ENCODE measurements at regions not wholly inside any gene's neighbourhood (a gene's known extent, or its start where the extent isn't known, plus 50 kb on each side); places are given as distances from the start of the nearest gene placed in this dataset.

DNA sequence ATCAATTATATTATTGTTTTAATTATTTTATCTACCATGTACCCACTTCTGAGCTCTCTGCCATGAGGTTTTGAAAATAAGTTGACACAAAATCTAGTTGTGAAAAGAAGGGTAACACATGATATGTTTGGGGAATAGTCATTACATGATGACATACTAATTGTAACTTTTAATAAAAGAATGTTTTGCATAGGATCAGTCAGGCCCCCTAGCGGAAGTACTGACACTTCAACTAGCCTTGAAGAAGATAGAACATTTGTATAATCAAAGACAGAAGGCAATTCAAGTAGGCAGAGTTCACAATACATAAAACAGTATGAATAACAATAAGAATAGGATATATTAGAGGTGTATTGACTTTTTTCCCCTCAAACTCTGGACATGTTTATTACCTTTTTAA lies 1191.0 kb upstream of the AGA start:
- no peak for FAIRE-seq

DNA sequence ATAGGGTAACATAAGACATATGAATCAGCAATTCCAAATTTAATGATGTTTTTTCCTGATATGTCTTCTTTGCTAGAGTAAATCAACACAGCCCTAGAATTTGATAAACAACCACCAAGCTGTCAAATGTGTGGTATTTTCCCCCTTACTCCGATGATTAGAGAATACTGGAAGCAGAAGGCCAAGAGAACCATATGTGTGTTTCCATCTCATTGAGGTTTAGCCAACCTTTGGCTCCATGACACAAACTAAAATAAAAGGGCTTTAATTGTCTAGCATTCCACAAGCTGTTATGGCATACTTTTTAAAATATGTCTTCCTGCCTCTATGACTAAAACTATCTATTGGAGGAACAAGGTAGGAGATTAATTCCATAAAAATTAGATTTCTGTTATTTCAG lies 1222.4 kb upstream of the AGA start:
- FAIRE-seq, result no peak

GRCh38 chr4:178665916-178666315 lies 1223.7 kb upstream of the AGA start:
- no peak for FAIRE-seq

DNA sequence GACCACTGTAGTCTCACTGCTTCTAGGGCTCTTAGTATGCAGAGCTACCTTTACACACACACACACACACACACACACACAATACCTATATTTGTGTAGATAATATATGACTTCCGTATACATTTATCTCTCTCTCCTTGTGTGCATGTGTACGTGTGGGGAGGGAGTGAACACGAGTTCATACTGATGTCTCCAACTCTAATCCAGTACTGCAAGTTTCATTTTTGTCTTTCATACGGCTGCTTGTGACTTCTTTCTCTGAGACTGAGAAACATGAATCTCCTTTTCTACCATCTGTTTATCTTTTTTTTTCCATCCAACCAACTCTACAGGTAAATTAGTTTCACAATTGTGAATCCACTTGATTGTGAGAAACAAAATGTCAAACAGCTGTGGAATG lies 1229.5 kb upstream of the AGA start:
- FAIRE-seq, result no peak

- FAIRE-seq, result no peak
Observed at GRCh38 chr4:178672512-178672911, 1230.3 kb upstream of the AGA start.

GRCh38 chr4:178681871-178682270 lies 1239.6 kb upstream of the AGA start:
- FAIRE-seq, result no peak

DNA sequence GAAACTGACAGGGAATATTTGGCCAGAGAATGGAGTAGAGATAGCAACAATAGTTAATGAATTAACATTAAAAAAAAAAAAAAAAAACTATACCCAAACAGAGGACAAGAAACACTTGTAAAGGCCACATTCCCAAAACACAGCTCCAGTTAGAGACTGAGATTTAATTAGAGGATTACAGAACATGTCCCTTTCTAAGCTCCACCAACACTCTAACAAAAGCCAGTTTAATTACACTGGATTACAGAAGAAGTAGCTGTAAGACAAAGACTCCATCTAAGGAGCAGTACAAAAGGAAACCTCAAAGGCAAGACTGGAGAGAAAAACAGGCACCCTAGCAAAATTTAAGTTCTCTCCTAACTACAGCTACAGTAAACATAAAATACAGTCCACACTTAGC lies 1247.7 kb upstream of the AGA start:
- no peak for FAIRE-seq

- no peak for FAIRE-seq
Observed at GRCh38 chr4:178693816-178694215, 1251.6 kb upstream of the AGA start.

DNA sequence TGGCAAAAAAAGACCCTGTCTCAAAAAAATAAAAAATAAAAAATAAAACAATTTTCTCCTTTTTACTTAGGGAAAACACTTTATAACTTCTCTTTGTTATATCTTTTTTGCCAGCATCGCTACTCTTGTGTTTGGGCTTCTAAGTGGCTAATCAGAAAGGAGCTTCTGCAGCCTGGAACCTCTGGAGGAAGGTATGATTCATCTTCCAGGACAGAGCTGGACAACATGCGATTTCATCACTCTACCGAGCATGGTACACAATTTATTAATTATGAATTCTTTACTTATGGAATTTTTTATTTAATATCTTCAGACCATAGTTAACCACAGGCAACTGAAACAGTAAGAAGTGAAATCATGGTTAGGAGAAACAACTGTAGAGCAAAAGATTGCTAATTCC lies 1254.3 kb upstream of the AGA start:
- FAIRE-seq, result no peak

- FAIRE-seq, result no peak
Observed at GRCh38 chr4:178712486-178712885, 1270.2 kb upstream of the AGA start.

DNA sequence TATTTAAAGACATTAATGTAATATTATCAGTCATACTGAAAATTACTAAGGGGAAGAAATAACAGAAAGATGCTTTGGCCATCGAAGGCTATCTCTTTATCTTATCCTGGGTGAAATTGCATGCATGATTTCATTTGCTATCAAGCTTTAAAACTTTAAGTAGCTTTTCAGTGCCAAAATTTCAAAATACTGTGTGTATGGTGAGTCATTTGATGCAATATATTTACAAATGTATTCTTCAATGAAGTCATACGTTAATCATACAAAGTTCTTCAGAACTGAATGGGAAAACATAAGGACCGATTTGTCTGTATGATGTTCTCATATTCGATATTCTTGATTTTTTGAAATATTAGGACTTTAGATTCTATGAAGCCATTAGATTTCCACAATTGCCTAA lies 1295.8 kb upstream of the AGA start:
- FAIRE-seq, result no peak

DNA sequence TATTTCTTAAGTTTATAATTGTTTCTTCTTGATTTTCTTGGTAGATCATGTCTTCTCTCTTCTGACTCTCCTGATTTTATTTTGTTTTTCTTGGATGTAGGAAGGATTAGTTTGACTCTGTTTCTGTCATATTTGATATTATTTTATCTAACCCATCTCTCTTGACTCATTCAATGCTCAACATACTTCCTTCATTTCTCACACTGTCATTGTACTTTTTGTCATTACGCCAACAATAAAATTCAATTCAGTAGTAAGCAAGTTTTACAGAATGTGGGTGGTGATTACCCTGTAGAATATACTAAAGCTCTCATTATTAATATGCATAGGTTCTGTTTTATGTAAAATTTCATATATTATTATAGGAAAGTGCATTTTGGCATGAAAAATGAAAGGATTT lies 1303.0 kb upstream of the AGA start:
- no peak for FAIRE-seq

GRCh38 chr4:178752954-178753525 lies 1310.8 kb upstream of the AGA start:
- FAIRE-seq, result no peak

DNA sequence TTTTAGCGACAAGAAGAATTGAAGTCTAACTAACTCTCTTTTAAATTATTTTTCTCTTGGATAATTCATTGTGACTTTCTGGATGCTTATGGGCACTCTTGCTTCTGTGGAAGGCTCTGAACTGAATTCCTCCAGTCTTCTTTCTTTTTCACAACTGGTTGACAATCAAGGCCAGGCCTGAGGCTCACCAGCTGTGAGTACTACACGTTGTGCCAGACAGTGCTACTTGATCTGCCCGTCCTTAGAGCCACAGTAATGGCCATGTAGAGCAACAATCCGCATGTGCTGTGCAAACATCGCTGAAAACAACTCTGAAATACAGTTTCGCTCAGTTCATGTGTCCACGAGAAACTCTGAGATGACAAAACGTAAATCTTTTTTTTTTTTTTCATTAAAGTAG lies 1336.3 kb upstream of the AGA start:
- no peak for FAIRE-seq

- FAIRE-seq, result no peak
Observed at GRCh38 chr4:178781779-178782178, 1339.5 kb upstream of the AGA start.

DNA sequence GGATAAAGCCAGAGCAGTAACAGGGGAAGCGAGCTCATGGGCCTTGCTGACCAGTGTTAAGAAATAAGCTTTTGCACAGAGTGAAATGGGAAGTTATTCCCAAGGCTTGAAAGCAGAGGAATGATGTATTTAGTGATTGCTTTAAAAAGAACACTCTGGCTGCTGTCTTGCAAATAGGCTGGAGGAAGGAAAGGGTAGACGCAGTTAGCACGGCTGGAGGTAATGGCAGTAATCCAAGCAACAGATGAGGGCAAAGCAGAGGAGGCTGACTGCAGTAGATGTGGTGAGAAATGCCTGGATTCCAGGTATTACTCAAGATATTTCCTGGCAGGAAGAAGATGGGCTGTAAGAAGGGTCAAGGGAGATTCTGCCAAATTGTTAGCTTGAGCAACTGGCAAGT lies 1342.3 kb upstream of the AGA start:
- no peak for FAIRE-seq

GRCh38 chr4:178789279-178789678 lies 1347.0 kb upstream of the AGA start:
- FAIRE-seq, result no peak

DNA sequence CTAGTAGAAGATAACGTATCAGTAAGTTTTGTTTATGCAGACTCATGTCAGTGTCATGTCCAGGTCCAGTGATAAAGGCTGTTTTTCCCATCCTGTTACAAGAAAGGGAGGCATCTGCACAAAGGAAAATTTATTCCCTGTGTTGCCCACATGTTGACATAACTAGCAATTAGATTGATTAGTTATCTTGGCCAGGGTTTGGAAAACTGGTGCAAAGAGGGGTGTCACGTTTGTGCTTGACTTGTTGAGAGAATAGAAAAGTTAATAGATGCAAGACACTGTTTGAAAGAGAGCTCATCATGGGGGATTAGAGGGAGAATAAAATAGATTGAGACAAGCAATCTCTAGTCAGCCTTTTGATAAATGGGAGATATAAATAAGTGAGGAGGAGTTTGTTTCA lies 1357.0 kb upstream of the AGA start:
- FAIRE-seq, result no peak

- no peak for FAIRE-seq
Observed at GRCh38 chr4:178808106-178808505, 1365.9 kb upstream of the AGA start.

DNA sequence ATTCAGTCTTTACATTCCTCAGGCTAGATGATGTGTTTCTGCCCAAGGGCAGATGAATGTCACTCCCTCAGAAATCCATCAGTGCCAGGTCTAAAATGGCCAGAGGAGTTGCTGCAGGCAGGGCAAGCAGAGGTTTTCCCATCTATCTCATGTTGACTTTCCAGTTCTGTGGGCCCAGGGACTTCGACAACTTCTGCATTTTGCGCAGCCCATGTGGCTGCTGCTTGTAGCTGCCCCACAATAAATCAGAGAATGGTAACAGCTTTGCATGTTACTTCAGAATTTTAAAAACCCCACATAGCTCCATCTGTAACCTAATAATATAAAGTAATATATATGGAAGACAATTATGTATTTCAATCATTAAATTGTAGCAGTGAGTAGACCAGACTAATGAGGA lies 1367.7 kb upstream of the AGA start:
- no peak for FAIRE-seq

- FAIRE-seq, result no peak
Observed at GRCh38 chr4:178811356-178811755, 1369.1 kb upstream of the AGA start.

- no peak for FAIRE-seq
Observed at GRCh38 chr4:178812866-178813265, 1370.6 kb upstream of the AGA start.

GRCh38 chr4:178814908-178815307 lies 1372.7 kb upstream of the AGA start:
- no peak for FAIRE-seq

DNA sequence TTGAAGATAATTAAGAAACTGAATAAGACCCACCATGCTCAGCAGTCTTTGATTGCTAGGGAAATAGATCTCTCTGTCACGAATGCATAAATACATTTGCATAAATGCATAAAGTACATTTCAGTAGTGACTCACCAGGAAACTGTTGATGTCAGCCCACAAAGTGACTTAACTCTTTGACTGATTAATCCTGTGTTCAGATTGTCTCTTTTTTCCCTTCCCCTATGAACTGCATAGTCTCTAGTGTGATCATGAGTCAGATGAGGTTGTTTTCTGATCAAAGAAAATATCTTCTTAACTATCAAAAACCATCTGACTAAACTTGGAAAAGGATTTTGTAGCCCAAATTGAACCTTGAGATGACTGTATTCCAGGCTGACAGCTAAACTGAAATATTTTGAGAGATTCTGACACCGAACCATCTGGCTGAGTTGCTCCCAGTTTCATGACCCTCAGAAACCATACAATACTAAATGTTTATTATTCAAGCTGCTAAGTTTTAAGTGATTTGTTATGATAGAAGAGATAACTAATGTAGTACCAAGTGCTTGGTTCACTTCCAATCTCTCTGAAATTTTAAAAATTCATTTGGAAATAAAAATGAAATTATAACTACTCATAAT lies 1381.5 kb upstream of the AGA start:
- no peak for FAIRE-seq

DNA sequence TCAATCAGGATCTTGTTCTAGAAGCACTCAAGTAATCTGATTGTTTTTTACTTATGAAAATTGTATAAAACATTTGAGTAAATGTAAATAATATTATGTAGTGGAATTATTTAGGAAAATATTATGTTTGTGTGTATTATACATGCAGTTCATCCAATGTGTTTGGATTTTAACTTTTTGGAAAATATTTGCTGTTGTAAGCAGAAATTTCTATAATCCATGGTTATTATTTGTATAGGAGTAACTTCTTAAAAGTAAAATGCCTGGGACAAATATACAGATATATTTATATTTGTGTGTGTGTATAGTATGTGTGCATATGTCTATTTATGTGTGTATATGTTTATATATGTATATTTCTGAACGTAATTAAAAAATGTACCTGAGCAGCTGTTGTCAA lies 1394.6 kb upstream of the AGA start:
- no peak for FAIRE-seq

DNA sequence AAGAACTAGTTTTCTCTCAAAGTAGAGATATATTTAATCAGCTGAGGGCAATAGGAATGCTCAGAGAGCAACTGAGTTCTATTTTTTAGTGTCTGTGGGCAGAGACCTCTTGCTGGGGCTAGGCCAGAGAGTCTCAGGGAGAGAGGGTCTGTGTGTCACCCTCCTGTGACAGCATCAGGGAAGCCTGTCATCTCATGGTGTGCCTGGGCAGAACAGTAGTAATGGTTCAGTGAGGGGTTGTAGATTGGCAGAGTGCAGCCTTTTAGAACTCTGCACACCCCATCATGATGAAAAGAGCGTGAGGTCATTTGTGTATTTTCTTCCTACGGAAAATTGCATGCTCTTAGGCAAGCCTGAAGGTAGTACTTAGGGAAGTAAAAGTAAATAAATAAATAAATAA lies 1396.5 kb upstream of the AGA start:
- no peak for FAIRE-seq
